B cell (primary cell): ENCODE measurements at regions not wholly inside any gene's neighbourhood (a gene's known extent, or its start where the extent isn't known, plus 50 kb on each side); places are given as distances from the start of the nearest gene placed in this dataset.

Experiments used
- ATAC-seq: fragments of 200-7000 bp; cut with Tn5 transposase; one replicate; pipeline ENCODE4 v1.10.0; 2021; ENCODE audit warnings: low read depth, mild to moderate bottlenecking, moderate number of reproducible peaks, moderate library complexity
- CTCF ChIA-PET: fragments of 350-600 bp; sonication (Branson Sonifier 250); formaldehyde crosslinking; loops from one replicate; lab custom pipeline; 2021; ENCODE audit warnings: antibody characterized with exemption, inconsistent platforms; lab: Charles Lee
- POLR2A ChIA-PET: fragments of 350-600 bp; sonication (Branson Sonifier 250); formaldehyde crosslinking; loops from one replicate; lab custom pipeline; 2021; ENCODE audit warnings: antibody characterized with exemption; lab: Charles Lee
- DNase-seq: peaks from one replicate; pipeline ENCODE4 v3.0.0; 2013
- H2AFZ ChIP-seq: 2 replicates; pipeline ENCODE4 v1.6.1; 2012; ENCODE audit warnings: mild to moderate bottlenecking, low read depth, low read length; ENCODE audit not compliant: insufficient read depth, poor library complexity, severe bottlenecking
- H3K27ac ChIP-seq, 2 donors: 1 replicate in 1 of 2; 2 replicates in 1 of 2; pipeline ENCODE4 v1.5.1; 2012 to 2013; ENCODE audit warnings: low read length in 2 of 2, mild to moderate bottlenecking in 2 of 2, moderate library complexity in 1 of 2
- H3K27me3 ChIP-seq, 4 experiments: fragments of 200-600 bp in 1 of 4; sonication (generic) in 1 of 4; replicated peaks in 1 of 4; 1 replicate in 2 of 4; 2 replicates in 2 of 4; pipeline versions ENCODE4 v1.6.1 to v1.7.0; 2013 to 2016; ENCODE audit warnings: low read length in 3 of 4, mild to moderate bottlenecking in 2 of 4, mixed read lengths in 1 of 4, moderate library complexity in 1 of 4; ENCODE audit not compliant: insufficient read depth in 4 of 4, control insufficient read depth in 3 of 4; ENCODE audit errors: control extremely low read depth in 1 of 4
- H3K36me3 ChIP-seq, 2 experiments: replicated peaks in 1 of 2; 1 replicate in 1 of 2; 2 replicates in 1 of 2; pipeline versions ENCODE4 v1.6.1 to v1.7.1; 2013; ENCODE audit warnings: low read length in 1 of 2; ENCODE audit not compliant: insufficient read depth in 2 of 2, control insufficient read depth in 1 of 2; ENCODE audit errors: control extremely low read depth in 1 of 2, extremely low read depth in 1 of 2
- H3K4me1 ChIP-seq, 2 donors: fragments of 200-600 bp in 1 of 2; sonication (generic) in 1 of 2; 1 replicate in 1 of 2; 2 replicates in 1 of 2; pipeline versions ENCODE4 v1.5.1 to v1.6.1; 2013 to 2017; ENCODE audit warnings: low read length in 2 of 2; ENCODE audit not compliant: control insufficient read depth in 2 of 2, insufficient read depth in 2 of 2
- H3K4me2 ChIP-seq: replicated peaks from 2 replicates; pipeline ENCODE3; 2012; ENCODE audit warnings: mild to moderate bottlenecking, low read depth, low read length; ENCODE audit not compliant: poor library complexity, severe bottlenecking
- H3K4me3 ChIP-seq, 5 experiments: fragments of 200-600 bp in 1 of 5; sonication (generic) in 1 of 5; 1 replicate in 3 of 5; 2 replicates in 2 of 5; pipeline versions ENCODE4 v1.5.1 to v1.7.0; 2011 to 2016; ENCODE audit warnings: low read length in 4 of 5, mild to moderate bottlenecking in 4 of 5, low read depth in 2 of 5, control low read depth in 1 of 5, moderate library complexity in 1 of 5; ENCODE audit not compliant: insufficient read depth in 1 of 5; ENCODE audit errors: control extremely low read depth in 1 of 5, extremely low read depth in 1 of 5
- H3K79me2 ChIP-seq: fragments of 200-600 bp; sonication (generic); one replicate; pipeline ENCODE4 v1.6.0; 2016; ENCODE audit warnings: low read length; ENCODE audit not compliant: control insufficient read depth, insufficient read depth
- H3K9ac ChIP-seq: fragments of 200-600 bp; sonication (generic); 2 replicates; pipeline ENCODE4 v1.6.1; 2017; ENCODE audit warnings: mild to moderate bottlenecking, low read length, moderate library complexity
- H3K9me3 ChIP-seq, 3 donors: one replicate each; pipeline versions ENCODE4 v1.6.1 to v1.7.1; 2013; ENCODE audit warnings: low read length in 2 of 3; ENCODE audit not compliant: control insufficient read depth in 2 of 3, insufficient read depth in 1 of 3; ENCODE audit errors: control extremely low read depth in 1 of 3
- H4K20me1 ChIP-seq: 2 replicates; pipeline ENCODE4 v1.6.0; 2012; ENCODE audit warnings: mild to moderate bottlenecking, low read length; ENCODE audit not compliant: insufficient read depth, control insufficient read depth, poor library complexity, severe bottlenecking
- H3K27ac Mint-ChIP-seq: one replicate; pipeline ENCODE4 v1.8.0; 2021; ENCODE audit warnings: mixed read lengths
- H3K27me3 Mint-ChIP-seq: one replicate; pipeline ENCODE4 v1.8.0; 2021; ENCODE audit warnings: mixed read lengths
- H3K4me1 Mint-ChIP-seq: one replicate; pipeline ENCODE4 v1.8.0; 2021; ENCODE audit warnings: mixed read lengths
- H3K4me3 Mint-ChIP-seq: one replicate; pipeline ENCODE4 v1.8.0; 2021; ENCODE audit warnings: mixed read lengths
- H3K9me3 Mint-ChIP-seq: one replicate; pipeline ENCODE4 v1.8.0; 2022; ENCODE audit warnings: mixed read lengths; ENCODE audit not compliant: insufficient read depth
- EZH2 ChIP-seq: IDR thresholded peaks from 2 replicates; pipeline ENCODE4 v1.6.1; 2012; ENCODE audit warnings: borderline replicate concordance, low read depth, mild to moderate bottlenecking, moderate library complexity, low read length; ENCODE audit not compliant: insufficient read depth, poor library complexity, severe bottlenecking
- WGBS: methylation state at CpG from one replicate; pipeline ENCODE4 v1.1.5; 2013; ENCODE audit warnings: missing lambda C conversion rate; ENCODE audit not compliant: insufficient coverage; 5-methylcytosine and 5-hydroxymethylcytosine counted together
- intact Hi-C: fragments of 100-400 bp; cut with micrococcal nuclease; formaldehyde crosslinking; loops from one replicate; pipeline ENCODE4 v1.10.0; 2022
- TF ChIP-seq, protein P1 (sequence below): fragments of 200-600 bp; IDR thresholded peaks from one replicate; pipeline ENCODE4 v1.8.0; 2022; ENCODE audit warnings: antibody characterized with exemption, mild to moderate bottlenecking

DNA sequence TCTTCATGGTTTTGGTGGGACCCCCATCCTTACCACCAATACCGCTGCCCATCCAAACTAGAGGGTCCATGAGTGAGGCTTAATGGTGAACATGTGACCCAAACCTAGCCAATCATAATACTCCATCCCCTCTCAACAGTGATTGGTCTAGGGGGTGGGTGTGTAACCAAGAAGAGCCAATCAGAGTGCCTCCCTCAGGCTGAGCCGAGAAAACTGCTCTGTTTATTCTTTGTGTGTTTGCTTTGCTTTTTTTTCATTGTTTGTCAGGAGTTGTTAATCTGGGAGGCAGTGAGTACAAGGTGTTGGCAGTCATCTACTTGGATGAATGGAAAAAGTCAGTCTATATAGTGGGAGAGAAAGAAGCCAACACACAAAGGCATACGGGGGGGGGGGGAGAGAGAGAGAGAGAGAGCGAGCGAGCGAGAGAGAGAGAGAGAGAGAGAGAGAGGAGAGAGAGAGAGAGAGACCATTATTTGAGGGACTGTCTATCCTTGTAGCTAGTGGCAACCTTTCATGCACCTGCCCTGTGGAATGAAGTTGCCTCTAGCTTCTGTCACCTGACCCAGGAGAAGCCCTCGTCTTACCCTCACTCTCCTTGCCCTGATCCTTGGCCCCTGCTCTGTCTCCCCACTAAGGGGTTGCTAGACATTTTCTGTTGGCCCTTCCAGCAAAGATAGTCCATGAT is 441.7 kb downstream of the TYW1 start:
- ChIA-PET POLR2A (no interaction called here), CTCF (no interaction called here)
- Mint-ChIP-seq H3K4me1 (no peaks in the 10 kb centered on the region), H3K27ac (no peak overlapping the region), H3K9me3 (no peaks in the 10 kb centered on the region), H3K27me3 (no peaks in the 10 kb centered on the region), H3K4me3 (no peak overlapping the region)
- H3K4me1 ChIP-seq, result no peaks in the 10 kb centered on the region
- intact Hi-C loops, result no loop called here
- DNase-seq (no peak), ATAC-seq (no peak)
- TF ChIP-seq, protein P1, sequence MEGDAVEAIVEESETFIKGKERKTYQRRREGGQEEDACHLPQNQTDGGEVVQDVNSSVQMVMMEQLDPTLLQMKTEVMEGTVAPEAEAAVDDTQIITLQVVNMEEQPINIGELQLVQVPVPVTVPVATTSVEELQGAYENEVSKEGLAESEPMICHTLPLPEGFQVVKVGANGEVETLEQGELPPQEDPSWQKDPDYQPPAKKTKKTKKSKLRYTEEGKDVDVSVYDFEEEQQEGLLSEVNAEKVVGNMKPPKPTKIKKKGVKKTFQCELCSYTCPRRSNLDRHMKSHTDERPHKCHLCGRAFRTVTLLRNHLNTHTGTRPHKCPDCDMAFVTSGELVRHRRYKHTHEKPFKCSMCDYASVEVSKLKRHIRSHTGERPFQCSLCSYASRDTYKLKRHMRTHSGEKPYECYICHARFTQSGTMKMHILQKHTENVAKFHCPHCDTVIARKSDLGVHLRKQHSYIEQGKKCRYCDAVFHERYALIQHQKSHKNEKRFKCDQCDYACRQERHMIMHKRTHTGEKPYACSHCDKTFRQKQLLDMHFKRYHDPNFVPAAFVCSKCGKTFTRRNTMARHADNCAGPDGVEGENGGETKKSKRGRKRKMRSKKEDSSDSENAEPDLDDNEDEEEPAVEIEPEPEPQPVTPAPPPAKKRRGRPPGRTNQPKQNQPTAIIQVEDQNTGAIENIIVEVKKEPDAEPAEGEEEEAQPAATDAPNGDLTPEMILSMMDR, result no peak
- no peak for TF ChIP-seq EZH2
- H3K27ac ChIP-seq, result no peak overlapping the region
- H3K4me2 ChIP-seq, result no peak overlapping the region
- 58% methylated on average over 2 of the region's 7 CpGs for WGBS
- H2AFZ ChIP-seq, result no peak overlapping the region
- no peak overlapping the region for H3K4me3 ChIP-seq
- peaks cover 0 to 24% (median 0%) of the 10 kb centered on the region in 3 donors for H3K9me3 ChIP-seq
- H3K79me2 ChIP-seq, result no peaks in the 10 kb centered on the region
- no peak overlapping the region for H3K9ac ChIP-seq
- no peaks in the 10 kb centered on the region for H3K36me3 ChIP-seq
- H3K27me3 ChIP-seq, result no peaks in the 10 kb centered on the region
- H4K20me1 ChIP-seq, result no peaks in the 10 kb centered on the region

DNA sequence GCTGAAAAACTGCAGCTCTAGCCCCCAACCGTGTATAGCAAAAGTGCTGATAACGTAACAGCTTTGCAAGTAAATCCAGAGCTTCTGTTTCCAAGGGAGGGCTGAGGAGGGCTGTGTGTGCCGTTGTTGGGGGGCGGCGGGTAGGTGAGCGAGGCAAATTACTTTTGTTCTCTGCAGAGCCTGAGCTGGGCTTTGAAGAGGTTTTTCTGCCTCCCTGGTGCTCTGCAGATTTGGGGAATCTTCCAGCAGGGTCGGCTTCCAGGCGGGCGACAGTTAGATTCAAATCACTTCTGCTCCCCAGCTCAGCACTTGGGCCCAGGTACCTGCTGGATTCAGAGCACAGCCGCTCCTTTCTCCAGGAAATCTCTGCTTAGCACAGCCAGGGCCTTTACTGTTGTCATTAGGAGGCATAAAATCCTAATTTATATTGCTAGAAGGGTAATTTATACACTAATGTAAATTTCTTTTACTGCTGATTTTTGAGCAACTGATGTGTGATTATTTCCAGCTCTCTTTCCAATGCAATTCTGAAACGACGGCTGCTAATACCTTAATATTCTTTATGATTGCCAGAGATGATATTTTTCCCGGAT is 442.4 kb downstream of the TYW1 start:
- no peak for ATAC-seq
- Histone ChIP-seq H3K27ac (no peak overlapping the region), H3K9me3 (peaks cover 0 to 19% (median 0%) of the 10 kb centered on the region in 3 donors), H3K4me2 (no peak overlapping the region), H2AFZ (no peak overlapping the region), H3K9ac (no peak overlapping the region), H4K20me1 (no peaks in the 10 kb centered on the region), H3K27me3 (no peaks in the 10 kb centered on the region), H3K4me3 (no peak overlapping the region), H3K36me3 (no peaks in the 10 kb centered on the region), H3K4me1 (no peaks in the 10 kb centered on the region), H3K79me2 (no peaks in the 10 kb centered on the region)
- POLR2A ChIA-PET, result no interaction called here
- Mint-ChIP-seq H3K27ac (no peak overlapping the region), H3K9me3 (no peaks in the 10 kb centered on the region), H3K27me3 (no peaks in the 10 kb centered on the region), H3K4me1 (no peaks in the 10 kb centered on the region), H3K4me3 (no peak overlapping the region)
- CTCF ChIA-PET, result no interaction called here
- no peak for DNase-seq
- 62% methylated on average over 9 of the region's 13 CpGs for WGBS
- intact Hi-C loops, result no loop called here
- TF ChIP-seq EZH2, result no peak
- TF ChIP-seq, protein P1, result no peak
